ENCODE measurements at regions not wholly inside any gene's neighbourhood (a gene's known extent, or its start where the extent isn't known, plus 50 kb on each side); places are given as distances from the start of the nearest gene placed in this dataset.

DNA sequence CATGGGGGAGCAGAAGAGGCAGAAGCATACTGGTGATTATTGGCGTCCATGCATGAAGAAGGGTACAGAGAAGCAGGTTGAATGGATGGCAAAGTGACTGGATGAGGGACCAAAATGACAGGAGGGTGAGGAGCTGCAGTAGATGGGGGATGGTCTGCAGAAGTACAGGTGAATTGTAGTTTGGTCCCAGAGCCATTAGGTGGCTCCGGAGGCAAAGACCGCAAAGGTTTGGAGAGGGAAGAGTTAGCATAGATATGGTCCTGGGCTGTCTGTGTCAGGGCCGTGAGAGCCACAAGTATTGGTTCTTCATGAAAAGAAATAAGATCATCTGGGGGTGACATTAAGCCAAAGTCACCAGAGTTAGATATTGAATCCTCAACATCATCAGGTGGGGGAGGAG is 59.0 kb upstream of the ZNF726 start:
- TF ChIP-seq, protein P1, sequence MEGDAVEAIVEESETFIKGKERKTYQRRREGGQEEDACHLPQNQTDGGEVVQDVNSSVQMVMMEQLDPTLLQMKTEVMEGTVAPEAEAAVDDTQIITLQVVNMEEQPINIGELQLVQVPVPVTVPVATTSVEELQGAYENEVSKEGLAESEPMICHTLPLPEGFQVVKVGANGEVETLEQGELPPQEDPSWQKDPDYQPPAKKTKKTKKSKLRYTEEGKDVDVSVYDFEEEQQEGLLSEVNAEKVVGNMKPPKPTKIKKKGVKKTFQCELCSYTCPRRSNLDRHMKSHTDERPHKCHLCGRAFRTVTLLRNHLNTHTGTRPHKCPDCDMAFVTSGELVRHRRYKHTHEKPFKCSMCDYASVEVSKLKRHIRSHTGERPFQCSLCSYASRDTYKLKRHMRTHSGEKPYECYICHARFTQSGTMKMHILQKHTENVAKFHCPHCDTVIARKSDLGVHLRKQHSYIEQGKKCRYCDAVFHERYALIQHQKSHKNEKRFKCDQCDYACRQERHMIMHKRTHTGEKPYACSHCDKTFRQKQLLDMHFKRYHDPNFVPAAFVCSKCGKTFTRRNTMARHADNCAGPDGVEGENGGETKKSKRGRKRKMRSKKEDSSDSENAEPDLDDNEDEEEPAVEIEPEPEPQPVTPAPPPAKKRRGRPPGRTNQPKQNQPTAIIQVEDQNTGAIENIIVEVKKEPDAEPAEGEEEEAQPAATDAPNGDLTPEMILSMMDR (IDR thresholded peaks at IDR 0.05): no peak
- no peak for TF ChIP-seq EP300 (IDR thresholded peaks at IDR 0.05; ENCODE audit: low read depth)
- no peak for TF ChIP-seq POLR2A (IDR thresholded peaks at IDR 0.05)

Measured in transverse colon (tissue), 3 donors.